GM20000 (cell line): ENCODE measurements at regions not wholly inside any gene's neighbourhood (a gene's known extent, or its start where the extent isn't known, plus 50 kb on each side); places are given as distances from the start of the nearest gene placed in this dataset.

Source experiments
- DNase-seq: peaks from one replicate; pipeline ENCODE4 v3.0.0; 2012; ENCODE audit warnings: low spot score
- TF ChIP-seq, protein P1 (sequence below): IDR thresholded peaks from 2 replicates; pipeline ENCODE4 v1.5.1; 2012; ENCODE audit warnings: mild to moderate bottlenecking, control low read depth; ENCODE audit errors: extremely low read depth, missing control alignments

DNA sequence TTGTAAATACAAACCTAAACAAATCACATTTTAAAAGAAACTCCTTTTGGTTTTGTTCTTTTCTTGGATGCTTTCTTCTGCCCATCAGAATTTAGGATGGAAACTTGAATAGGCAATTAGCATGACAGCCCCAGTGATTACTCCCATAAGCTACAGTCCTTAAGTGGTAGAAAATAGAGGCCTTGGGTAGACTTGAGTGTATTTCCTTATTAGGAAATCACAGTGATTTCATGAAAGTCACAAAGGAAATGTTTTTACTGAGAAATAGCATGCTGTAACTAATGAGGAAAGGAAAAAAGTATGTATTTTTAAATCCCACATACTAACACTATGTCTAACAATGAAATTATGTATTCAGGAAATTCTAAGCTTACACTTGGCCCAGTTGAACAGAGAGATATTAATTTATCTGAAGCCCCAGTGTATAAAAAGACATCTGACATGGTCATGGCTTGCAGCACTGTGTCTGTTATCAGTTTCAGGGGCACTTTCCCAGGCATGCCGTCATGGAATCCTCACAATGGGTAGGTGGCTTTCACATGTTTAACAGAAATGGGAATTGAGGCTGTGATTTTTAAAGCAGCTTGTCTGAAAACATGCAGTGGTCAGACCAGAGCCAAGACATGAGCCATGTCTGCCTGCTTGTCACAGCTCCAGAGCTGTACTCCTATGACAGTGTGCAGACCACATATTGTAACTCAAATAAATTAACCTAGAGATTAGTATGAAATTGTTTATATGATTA is 79.7 kb upstream of the TRIB2 start:
- TF ChIP-seq, protein P1, sequence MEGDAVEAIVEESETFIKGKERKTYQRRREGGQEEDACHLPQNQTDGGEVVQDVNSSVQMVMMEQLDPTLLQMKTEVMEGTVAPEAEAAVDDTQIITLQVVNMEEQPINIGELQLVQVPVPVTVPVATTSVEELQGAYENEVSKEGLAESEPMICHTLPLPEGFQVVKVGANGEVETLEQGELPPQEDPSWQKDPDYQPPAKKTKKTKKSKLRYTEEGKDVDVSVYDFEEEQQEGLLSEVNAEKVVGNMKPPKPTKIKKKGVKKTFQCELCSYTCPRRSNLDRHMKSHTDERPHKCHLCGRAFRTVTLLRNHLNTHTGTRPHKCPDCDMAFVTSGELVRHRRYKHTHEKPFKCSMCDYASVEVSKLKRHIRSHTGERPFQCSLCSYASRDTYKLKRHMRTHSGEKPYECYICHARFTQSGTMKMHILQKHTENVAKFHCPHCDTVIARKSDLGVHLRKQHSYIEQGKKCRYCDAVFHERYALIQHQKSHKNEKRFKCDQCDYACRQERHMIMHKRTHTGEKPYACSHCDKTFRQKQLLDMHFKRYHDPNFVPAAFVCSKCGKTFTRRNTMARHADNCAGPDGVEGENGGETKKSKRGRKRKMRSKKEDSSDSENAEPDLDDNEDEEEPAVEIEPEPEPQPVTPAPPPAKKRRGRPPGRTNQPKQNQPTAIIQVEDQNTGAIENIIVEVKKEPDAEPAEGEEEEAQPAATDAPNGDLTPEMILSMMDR: no peak

DNA sequence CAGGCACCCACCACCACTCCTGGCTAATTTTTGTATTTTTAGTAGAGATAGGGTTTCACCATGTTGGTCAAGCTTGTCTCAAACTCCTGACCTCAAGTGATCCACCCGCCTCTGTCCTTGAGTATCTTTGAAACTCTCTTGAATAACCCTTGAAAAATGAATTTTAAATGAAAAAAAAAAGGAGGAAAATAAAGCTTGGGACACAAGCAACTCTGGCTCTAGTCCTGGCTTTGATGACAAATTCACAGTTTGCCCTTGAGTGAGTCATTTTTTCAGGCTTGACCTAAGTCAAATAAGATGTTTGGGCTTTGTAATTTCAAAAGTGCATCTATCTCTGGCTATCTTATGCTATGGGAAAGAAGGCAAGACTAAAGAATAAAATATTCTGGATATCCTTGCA is 79.0 kb upstream of the TRIB2 start:
- TF ChIP-seq, protein P1: no peak
- no peak for DNase-seq

More for the DNA sequence above, 79.7 kb upstream of the TRIB2 start:
- no peak for DNase-seq

DNA sequence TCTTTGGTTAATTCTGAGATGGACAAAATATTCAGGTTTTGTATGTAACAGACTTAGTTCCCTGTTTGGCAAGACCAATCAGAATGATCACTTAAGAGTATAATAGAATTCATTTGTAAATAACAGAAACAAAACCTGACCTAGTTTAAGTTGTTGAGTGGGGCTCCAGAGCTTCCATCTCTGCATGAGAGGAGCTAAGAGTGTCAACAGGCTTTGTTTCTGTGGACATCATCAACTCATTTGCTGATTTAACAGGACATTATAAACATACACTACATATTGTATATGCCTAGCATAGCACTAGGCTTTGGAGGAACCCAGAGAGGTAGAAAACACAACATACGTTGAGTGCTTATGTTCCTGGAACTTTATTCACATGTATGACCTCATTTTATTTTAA is 75.3 kb upstream of the TRIB2 start:
- TF ChIP-seq, protein P1: no peak
- DNase-seq: no peak

DNA sequence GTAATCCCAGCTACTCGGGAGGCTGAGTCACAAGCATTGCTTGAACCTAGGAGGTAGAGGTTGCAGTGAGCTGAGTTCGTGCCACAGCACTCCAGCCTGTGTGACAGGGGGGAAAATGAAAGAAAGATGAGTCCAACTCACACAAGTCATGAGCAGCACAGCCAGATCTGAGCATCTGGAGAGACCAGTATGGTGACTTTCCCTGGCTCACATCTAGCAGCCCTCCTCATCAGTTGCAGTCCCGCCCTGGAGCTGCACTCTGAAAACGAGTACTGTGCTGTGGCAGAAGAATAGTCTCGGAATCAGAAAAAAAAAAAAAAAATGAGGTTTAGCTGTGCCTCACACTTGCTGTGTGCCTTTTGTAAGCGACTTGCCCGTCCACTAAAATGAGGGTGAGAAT is 74.4 kb upstream of the TRIB2 start:
- DNase-seq: no peak
- TF ChIP-seq, protein P1: no peak

DNA sequence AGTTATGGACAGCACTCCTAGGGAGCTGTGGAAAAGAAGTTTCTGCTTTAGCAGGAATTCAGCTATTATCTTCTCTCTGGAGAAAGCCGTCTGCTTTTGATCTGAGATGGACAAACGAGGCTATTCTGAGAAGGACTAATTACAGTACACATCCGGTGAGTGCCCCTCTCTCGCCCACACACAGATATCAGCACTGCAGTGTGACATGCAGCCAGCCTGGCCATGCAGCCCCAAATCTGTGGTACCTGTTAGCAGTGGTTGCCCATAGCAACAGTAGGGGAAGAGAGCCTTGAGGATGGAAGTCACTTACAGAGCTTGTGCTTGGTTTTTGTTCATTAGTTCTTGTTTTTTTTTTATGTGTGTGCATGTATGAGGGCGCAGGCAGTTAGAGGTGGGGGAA is 73.9 kb upstream of the TRIB2 start:
- no peak for DNase-seq
- TF ChIP-seq, protein P1: no peak

DNA sequence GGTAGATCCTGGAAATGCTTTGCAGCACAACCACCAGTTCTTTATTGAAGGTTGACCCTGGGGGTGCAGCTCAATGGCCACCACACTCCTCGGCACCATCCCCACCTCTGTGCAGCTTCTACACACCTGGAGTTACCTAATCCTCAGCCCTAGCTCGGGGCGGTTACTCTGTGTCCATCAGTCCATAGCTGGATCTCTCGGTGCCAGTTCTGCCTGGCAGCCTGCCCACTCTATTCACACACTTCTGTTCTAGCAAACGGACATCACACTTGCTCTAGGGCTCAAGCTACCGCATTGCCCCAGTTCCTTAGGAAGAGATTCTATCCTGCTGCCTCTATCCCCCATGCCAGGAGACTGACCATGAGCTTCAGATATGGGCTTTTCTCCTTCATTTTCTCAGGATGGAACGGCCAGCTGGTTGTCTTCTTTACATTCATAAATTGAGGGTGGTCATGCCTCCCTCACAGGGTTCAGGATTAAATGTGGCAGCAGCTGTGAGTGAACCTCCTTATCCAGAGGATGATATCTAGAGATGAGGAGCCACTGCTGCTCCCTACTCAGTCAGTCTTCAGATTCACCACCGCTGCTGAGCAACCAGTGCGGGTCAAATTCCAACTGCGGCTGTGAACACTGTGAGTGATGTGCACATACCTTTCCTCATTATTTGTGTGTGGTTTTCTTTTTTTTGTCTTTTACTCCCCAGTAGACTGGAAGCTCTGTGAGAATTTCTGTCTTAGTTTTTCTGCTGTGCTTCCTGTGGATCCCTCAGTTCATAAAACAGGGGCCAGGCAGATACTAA is 66.9 kb upstream of the TRIB2 start:
- DNase-seq: no peak
- TF ChIP-seq, protein P1: no peak

DNA sequence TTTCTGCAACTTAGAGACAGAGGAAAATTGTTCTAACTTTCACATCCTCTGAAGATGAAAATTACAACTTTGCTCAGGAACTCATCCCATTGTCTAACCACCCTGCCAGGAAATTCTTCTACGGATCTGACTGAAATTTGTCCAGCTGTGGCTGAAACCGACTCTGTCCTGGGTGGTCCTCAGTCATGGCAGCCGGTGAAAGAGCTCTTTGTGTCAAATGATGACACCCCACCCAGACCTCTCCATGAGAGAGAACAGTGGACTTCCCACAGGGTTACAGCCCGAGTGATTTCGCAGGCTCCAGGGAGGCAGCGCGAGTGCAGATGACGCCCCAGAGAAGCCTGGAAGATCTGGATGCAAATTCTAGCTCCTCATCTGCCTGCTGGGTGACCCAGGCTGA is 65.1 kb upstream of the TRIB2 start:
- TF ChIP-seq, protein P1: no peak
- DNase-seq: no peak
